ENCODE measurements at regions not wholly inside any gene's neighbourhood (a gene's known extent, or its start where the extent isn't known, plus 50 kb on each side); places are given as distances from the start of the nearest gene placed in this dataset.

DNA sequence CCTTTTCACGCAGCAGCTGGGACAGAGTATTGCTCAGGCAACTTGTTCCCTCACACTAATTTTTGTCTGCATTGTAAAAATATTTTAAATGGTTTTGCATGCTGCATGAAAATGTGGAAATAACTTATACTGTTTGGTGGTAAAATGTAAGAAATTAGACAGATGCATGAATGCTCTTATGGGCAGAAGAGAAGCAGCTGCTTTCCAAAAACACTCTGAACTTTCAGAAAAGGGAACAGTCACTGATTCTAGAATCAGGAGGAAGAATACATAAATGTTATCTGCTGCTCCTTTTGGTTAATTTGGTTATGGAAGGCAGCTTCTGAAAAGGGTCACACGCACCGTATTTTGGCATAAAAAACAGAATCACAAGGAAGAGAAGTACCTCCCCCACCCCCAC lies 87.0 kb upstream of the RUNX1 start:
- no peak for DNase-seq

DNA sequence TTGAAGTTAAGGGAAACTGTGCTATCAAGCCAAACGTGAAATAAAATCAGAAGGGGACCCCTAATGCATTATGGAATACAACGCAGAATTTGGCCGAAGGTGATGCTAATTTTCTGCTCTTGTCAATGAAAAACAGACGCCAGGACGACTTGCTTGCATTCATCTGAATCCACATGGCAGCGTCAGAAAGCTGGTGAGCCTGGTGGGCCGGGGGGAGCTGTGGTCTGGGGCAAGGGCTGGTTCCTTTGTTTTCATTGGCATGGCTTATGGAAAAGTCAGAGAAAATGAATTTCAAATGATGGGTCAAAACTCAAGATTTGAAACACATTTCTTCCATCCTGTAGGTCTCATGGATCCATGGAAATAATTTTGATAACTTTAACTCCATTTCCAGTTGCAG lies 86.4 kb upstream of the RUNX1 start:
- no peak for DNase-seq

DNA sequence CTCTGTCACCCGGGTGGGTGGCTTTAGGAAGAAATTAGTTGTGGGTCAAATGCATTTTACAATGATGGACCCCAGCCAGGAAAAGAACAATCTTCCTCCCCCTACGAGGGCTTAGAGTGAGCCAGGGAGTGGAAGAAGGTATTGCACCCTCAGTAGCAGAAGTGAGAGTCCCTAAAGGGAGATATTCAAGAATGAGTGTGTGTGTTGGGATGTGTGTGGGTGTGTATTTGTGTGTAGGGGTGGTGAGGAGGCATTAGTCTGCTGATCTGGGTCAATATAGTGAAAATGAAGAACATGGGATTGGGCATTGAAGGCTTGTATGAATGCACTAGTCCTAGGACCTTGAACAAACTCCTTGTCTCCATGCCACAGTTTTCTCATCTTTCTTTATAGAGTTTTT lies 85.2 kb upstream of the RUNX1 start:
- no peak for DNase-seq

DNA sequence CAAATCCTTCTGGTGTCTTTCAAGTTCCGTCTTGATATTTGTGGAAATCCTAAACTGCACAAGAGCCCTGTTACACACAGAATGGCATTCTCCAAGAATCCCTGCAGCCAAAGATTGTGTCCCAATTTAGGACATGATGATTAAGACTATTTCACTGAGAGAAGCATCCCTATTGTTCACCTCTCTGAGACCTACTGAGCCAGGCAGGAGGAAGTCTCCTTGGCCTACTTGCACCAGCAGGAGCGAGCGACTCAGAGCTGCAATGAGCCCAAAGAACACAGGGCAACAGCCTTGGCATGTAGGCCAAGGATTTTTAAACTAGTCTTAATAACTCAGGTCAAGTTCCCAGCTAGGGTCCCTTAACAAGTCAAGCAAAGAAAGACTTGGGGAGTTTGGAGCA lies 79.4 kb upstream of the RUNX1 start:
- DNase-seq: no peak

DNA sequence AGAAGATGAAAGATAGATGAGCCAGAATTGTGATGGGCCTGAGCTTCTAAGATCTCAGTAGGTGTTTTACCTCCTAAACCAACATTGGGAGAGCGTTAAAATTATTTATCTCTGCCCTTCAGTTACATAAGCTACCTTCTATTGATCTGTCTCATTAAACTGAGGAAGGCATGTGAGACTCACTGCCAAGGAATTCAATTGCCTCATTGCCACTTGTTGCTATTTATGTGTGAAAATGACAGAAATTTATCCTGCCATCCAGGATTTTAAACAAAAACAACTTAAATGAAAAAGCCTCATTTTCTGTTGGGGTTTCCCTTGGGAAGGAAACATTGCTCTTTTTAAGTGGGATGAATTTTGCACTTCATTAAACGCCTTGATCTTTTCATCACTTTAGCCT lies 78.7 kb upstream of the RUNX1 start:
- no peak for DNase-seq

DNA sequence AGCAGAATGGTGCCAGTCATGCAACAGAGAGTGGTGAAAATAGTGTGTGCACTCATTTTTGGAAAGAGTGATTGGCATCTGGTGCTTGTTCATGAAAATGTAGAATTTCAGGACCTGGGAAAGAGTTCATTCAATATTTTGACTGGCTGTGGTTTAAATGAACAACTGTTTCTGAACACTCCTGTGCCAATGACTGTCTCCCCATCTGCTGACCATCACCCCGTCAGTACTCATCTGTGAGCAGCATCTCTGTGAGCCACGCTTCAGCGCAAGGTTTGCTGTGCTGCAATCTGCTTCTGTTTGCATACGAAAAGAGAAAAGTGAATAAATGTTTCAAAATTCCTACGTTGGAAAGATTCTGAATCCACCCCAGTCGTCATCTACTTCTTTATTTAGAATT lies 77.9 kb upstream of the RUNX1 start:
- no peak for DNase-seq

DNA sequence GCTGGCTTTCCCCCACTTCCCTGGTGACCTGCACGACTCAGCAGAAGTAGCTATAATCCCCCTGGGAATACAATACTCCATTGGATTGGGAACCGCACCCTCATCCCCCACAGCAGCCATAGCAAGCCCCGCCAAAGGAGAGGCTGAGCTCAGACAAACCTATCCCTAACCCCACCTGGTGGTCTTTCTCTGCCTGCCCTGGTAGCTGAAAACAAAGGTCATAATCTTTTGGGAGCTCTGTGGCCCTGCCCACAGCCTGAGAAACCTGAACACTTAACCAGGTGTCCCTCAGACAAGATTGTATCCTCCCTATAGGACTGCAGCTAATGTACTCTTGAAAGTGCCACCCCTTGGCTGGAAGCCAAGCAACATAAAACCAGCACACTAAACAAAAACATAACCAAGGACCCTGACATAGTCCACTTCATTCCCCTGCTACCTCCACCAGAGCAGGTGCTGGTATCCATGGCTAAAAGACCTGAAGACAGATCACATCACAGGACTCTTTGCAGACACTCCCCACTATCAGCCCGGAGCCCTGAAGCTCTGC lies 71.6 kb upstream of the RUNX1 start:
- DNase-seq: peak; percentile 58

DNA sequence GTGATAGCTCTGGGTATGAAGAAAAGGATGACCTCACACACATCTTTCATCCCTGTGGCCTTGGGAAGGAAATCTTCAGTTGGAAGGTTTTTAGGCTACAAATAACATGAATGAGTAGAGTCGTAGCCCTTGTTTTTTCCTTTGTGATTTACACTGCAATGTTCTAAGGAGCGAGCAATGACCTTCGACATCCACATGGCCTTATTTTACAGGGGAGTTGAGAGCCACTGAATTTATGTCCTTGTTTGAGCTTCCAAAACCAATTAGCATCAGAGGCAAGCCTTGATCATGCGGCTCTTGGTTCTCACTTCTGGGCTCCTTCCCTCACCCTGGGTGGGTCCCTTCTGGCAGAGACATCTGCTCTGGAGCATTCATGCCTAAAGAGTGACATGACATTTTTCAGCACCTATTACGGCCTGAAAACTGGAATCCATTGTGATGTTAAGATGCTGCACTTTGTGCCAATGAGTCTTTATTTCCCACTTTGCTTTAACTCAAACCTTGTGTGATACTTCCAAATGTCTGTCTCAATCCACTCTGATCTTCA lies 70.5 kb upstream of the RUNX1 start:
- DNase-seq: no peak

DNA sequence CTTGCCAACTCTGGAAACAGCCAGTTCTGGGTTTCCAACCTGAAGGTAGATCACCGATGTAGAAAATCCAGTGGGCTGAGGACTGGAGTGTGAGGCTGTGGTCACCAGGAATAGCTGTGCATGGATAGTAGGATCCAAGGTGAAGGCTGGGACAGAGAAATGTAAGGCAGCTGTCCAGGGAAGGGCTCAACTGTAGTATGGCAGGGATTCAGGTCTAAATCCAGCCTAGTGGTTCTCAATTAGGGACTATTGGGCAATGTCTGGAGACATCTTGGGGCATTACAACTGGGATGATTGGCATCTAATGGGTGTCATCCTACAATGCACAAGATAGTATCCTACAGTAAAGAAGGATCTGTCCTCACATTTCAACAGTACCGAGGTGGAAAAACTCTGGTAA lies 67.7 kb upstream of the RUNX1 start:
- DNase-seq: no peak

DNA sequence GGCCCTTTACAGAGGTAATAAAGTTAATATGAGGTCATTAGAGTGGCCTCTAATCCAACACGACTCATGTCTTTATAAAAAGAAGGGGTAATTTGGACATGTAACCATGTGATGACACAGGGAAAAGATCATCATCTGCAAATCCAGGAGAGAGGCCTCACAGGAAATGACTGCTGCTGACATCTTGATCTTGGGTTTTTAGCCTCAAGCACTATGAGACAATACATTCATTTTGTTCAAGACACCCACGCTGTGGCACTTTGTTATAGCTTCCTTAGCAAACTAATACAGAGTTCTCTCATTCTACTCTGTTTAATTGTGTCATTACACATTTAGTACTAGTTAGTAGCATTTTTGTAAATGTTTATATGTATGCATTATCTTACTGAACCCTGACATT lies 64.0 kb upstream of the RUNX1 start:
- DNase-seq: no peak

DNA sequence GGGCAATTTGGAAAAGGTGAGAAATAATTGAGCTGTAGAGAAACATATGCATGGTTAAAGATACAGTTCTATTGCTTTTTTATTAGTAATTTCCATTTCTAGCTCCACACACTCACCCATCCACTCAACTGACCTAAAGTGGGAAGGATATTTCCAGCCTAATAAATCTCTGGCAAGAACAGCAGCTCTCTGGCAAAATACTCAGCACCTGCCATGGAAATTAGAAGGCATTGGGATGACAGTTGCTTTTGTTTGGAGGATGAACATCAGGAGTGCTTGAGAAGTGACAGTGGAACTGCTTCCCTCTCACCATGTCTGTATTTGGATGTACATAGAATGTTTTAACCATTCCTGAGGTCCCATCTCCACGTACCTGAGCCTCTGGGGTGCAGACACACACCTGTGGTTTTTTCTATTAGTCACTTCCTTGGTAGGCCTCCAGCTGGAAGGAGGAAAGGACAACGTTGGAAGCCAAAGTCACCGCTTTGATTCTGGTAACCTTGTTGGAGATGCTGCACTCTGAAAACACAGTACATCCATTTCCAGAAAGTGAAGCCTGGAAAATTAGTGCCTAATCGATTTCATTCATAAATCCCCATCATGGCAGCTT lies 62.3 kb upstream of the RUNX1 start:
- no peak for DNase-seq

DNA sequence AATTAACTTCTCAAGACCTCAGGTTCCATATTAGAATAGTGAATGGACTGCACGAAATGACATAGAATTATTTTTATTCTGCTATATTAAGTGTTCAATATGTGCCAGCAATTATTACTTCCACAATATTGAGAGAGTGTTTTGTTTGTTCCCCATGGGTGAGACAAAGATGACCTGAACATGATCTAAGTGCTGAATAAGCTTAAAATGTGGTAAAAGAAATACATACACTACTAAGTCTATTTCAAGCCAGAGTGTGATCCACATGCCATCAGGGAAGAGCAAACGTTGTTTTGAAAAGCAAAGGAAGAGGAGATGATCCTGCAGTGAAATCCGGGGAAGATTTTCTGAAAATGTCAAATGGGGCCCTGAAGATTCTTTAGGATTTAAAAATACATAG lies 59.8 kb upstream of the RUNX1 start:
- no peak for DNase-seq

DNA sequence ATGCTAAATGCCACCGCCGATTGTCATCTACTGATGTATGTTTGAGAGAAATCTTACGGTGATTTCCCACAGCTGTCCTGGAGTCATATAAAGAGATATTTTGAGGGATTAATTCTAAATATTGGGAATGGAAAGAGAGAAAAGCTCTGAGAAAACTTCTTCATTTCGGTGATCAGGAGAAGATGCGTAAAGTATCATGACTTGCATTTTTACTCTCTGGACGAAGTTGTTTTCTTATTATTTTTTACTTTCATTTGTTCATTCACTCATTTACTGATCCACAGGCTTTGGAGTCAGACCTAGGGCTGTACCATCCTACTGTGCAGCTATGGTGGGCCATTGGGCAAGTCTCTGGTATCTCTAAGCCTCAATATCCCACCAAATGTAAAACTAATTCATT lies 58.4 kb upstream of the RUNX1 start:
- no peak for DNase-seq

DNA sequence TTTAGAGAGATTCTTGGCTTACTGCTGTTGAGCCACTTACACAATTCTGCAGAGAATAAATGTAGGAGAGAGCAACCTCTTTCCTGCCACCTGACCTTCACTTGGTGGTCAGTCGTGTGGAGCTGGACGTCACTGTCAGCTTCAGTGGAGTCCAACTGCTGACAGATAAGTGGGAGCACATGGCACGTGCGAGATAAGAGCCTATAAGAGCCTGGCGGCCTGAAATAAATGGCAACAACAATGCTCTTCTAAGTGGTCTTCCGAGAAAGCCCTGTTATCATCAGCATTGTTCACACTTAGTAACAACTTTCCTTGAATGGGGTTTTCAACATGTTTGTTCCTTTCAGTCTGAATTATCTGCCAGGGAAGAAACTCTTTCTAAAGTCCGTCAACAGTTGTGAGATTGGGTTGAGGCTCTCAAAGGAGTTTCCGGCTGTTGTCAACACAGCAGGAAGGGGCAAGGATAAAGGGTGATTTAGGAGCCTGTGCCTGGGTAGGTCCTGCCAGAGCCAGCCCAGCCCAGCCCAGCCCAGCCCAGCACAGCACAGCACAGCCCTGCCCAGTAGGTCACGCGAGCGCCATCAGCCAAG lies 57.2 kb upstream of the RUNX1 start:
- no peak for DNase-seq

DNA sequence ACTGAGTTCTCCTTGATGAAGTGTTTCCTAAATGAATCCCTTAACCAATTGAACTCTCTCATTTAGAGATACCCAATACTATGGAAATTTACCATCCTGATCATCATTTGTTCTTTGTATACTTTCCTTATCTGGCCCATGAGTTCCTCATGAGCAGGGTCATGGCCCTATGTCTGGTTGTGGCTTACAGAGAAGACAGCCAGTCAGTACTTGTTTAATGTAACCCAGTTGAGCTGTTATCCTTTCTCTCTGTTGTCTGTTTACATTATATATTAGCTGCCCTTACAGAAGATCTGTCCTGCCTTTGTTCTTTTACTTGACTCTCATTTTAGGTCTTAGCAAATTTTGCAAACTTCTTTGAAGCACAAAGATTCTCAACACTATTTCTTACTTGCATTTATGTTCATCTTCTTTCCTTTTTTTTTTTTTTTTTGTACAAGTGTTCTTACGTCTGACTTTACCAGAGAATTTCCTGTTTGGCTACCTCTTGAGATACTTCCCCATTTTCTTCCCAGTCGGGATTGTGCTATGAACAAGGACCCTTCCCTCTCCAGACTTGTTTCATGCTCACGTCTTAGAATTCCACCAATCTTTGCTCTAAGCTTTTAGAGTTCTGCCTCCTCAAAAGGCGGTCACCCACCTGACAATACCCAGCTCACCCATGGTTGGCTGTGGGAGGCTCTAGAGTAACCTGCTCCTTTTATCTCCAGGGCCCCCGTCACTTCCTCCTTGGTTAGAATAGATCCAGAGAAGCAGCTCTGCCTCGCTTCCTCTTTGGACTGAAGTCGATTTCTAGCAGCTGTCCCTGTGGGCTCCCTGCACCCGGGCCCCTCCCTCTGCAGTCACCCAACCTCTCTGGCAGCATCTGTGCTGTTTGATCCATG lies 53.6 kb upstream of the RUNX1 start:
- DNase-seq: no peak

DNA sequence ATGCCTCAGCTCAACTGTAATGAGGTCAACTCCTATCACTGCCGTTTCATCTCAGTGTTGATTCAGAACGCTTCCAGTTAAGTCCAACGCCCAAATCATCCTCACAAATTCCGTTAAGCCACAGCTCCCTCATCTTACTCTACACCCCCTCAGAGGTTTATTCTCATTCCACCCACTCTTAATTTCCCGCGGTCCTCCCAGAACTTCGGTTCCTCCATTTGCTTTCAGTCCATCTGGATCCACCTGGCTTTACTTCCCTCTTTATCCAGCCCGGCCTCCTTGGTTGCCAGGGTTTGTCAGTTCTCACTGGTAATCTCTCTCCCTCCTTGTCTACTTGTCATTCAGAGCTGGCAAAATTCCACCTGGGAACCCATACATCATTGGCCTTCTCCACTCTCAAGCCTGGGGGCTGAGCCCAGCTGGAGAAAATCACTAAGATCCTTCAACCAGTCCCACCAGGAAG lies 51.3 kb upstream of the RUNX1 start:
- no peak for DNase-seq

DNA sequence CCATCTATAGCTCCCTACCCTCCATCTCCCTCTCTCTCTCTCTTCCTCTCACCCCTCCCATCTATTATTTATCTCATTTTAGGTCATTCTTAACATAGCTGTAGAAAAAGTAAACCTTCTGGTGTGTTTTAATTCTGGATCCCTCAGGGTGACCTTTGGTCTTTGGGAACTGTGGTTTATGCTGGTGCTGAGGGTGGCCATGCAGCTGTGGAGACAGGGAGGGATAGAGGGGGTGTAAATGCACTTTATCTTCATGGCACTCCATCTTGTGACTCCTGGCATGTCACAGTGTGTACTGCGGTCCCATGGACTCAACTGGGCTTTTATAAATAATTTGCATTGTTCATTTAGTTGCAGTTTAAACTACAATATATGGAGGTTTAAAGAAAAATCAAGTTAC lies 50.2 kb upstream of the RUNX1 start:
- no peak for DNase-seq

Measured in NCI-H1436 (cell line).